ENCODE measurements at regions not wholly inside any gene's neighbourhood (a gene's known extent, or its start where the extent isn't known, plus 50 kb on each side); places are given as distances from the start of the nearest gene placed in this dataset.

- peak overlapping the region; percentile 49 for H3K27ac Mint-ChIP-seq
- peaks cover 3% of the 10 kb centered on the region for H3K27me3 Mint-ChIP-seq (ENCODE audit: low read depth, poor library complexity)
- peaks cover 32% of the 10 kb centered on the region for H3K4me1 Mint-ChIP-seq
- no peak overlapping the region for H3K4me3 Mint-ChIP-seq
- TF ChIP-seq CTCF (IDR thresholded peaks at IDR 0.05): no peak
- no peaks in the 10 kb centered on the region for H3K36me3 Mint-ChIP-seq (ENCODE audit: low read depth)
- DNase-seq: no peak
- H3K9me3 Mint-ChIP-seq: peaks cover 4% of the 10 kb centered on the region
Measured at GRCh38 chr2:160731415-160731814, 237.8 kb upstream of the RBMS1 start.

- Mint-ChIP-seq H3K36me3 (ENCODE audit: low read depth) (no peaks in the 10 kb centered on the region), H3K4me3 (no peak overlapping the region), H3K27me3 (ENCODE audit: low read depth, poor library complexity) (peaks cover 3% of the 10 kb centered on the region), H3K27ac (no peak overlapping the region), H3K9me3 (no peaks in the 10 kb centered on the region), H3K4me1 (peaks cover 36% of the 10 kb centered on the region)
- TF ChIP-seq CTCF (IDR thresholded peaks at IDR 0.05): no peak
- no peak for DNase-seq
Measured at GRCh38 chr2:160731856-160732255, 238.2 kb upstream of the RBMS1 start.

- Mint-ChIP-seq H3K4me1 (peaks cover 30% of the 10 kb centered on the region), H3K36me3 (ENCODE audit: low read depth) (no peaks in the 10 kb centered on the region), H3K4me3 (no peak overlapping the region), H3K27ac (no peak overlapping the region), H3K9me3 (no peaks in the 10 kb centered on the region), H3K27me3 (ENCODE audit: low read depth, poor library complexity) (peaks cover 6% of the 10 kb centered on the region)
- no peak for DNase-seq
- TF ChIP-seq CTCF (IDR thresholded peaks at IDR 0.05): no peak
Measured at GRCh38 chr2:160735696-160736095, 242.1 kb upstream of the RBMS1 start.

- no peaks in the 10 kb centered on the region for H3K36me3 Mint-ChIP-seq (ENCODE audit: low read depth)
- H3K4me3 Mint-ChIP-seq: no peak overlapping the region
- peaks cover 6% of the 10 kb centered on the region for H3K27me3 Mint-ChIP-seq (ENCODE audit: low read depth, poor library complexity)
- no peak for TF ChIP-seq CTCF (IDR thresholded peaks at IDR 0.05)
- peak overlapping the region; percentile 92 for H3K27ac Mint-ChIP-seq
- H3K4me1 Mint-ChIP-seq: peaks cover 23% of the 10 kb centered on the region
- no peak for DNase-seq
- no peaks in the 10 kb centered on the region for H3K9me3 Mint-ChIP-seq
Measured at GRCh38 chr2:160736148-160737028, 242.8 kb upstream of the RBMS1 start.

GRCh38 chr2:160737247-160737646 is 243.6 kb upstream of the RBMS1 start:
- Mint-ChIP-seq H3K27ac (peak overlapping the region; percentile 92), H3K4me1 (peaks cover 17% of the 10 kb centered on the region), H3K36me3 (ENCODE audit: low read depth) (no peaks in the 10 kb centered on the region), H3K9me3 (no peaks in the 10 kb centered on the region), H3K27me3 (ENCODE audit: low read depth, poor library complexity) (peaks cover 6% of the 10 kb centered on the region), H3K4me3 (no peak overlapping the region)
- no peak for TF ChIP-seq CTCF (IDR thresholded peaks at IDR 0.05)
- DNase-seq: no peak

GRCh38 chr2:160741271-160741670 is 247.7 kb upstream of the RBMS1 start:
- H3K9me3 Mint-ChIP-seq: no peaks in the 10 kb centered on the region
- no peak for DNase-seq
- no peak overlapping the region for H3K4me3 Mint-ChIP-seq
- H3K27me3 Mint-ChIP-seq (ENCODE audit: low read depth, poor library complexity): peaks cover 2% of the 10 kb centered on the region
- H3K4me1 Mint-ChIP-seq: peaks cover 16% of the 10 kb centered on the region
- no peak overlapping the region for H3K27ac Mint-ChIP-seq
- TF ChIP-seq CTCF (IDR thresholded peaks at IDR 0.05): no peak
- H3K36me3 Mint-ChIP-seq (ENCODE audit: low read depth): no peaks in the 10 kb centered on the region

Data from nephron progenitor cell (in vitro differentiated cells).